ENCODE measurements at regions not wholly inside any gene's neighbourhood (a gene's known extent, or its start where the extent isn't known, plus 50 kb on each side); places are given as distances from the start of the nearest gene placed in this dataset.

- TF ChIP-seq CTCF (IDR thresholded peaks at IDR 0.05), result no peak
- no peak for TF ChIP-seq POLR2A (IDR thresholded peaks at IDR 0.05)
These were observed 137.9 kb downstream of the CTTN start for GRCh38 chr11:70536051-70536877.
